GM12878 (cell line): ENCODE measurements at regions not wholly inside any gene's neighbourhood (a gene's known extent, or its start where the extent isn't known, plus 50 kb on each side); places are given as distances from the start of the nearest gene placed in this dataset.

Source experiments
- CUX1 ChIP-seq: IDR thresholded peaks from 2 replicates; pipeline ENCODE4 v1.6.1; 2012; ENCODE audit warnings: improper control_type of control experiment, low read depth, low read length; ENCODE audit not compliant: insufficient replicate concordance
- HSF1 ChIP-seq: fragments of 150-350 bp; IDR thresholded peaks from 2 replicates; pipeline ENCODE4 v1.6.1; 2014; ENCODE audit warnings: mild to moderate bottlenecking, low read depth, low read length
- ZNF592 ChIP-seq: fragments of 450-650 bp; IDR thresholded peaks from 2 replicates; pipeline ENCODE4 v1.6.1; 2017; ENCODE audit warnings: mild to moderate bottlenecking, moderate library complexity

- TF ChIP-seq CUX1 (no peak), HSF1 (no peak), ZNF592 (no peak)
Measured at GRCh38 chr13:110068176-110068473, 238.8 kb downstream of the COL4A1 start (continued).
